ENCODE measurements at regions not wholly inside any gene's neighbourhood (a gene's known extent, or its start where the extent isn't known, plus 50 kb on each side); places are given as distances from the start of the nearest gene placed in this dataset.

- Histone ChIP-seq H3K27me3 (ENCODE audit: control insufficient read depth in 3 of 3, insufficient read depth in 3 of 3, low read length in 2 of 3) (no peaks in the 10 kb centered on the region), H3K4me1 (ENCODE audit: control insufficient read depth in 5 of 5, insufficient read depth in 5 of 5, low read length in 5 of 5) (no peaks in the 10 kb centered on the region), H3K27ac (ENCODE audit: low read depth in 1 of 2, low read length in 1 of 2) (no peak overlapping the region), H3K36me3 (ENCODE audit: control insufficient read depth in 4 of 4, insufficient read depth in 4 of 4, low read length in 4 of 4) (no peaks in the 10 kb centered on the region), H3K4me3 (no peak overlapping the region), H3K9me3 (ENCODE audit: control insufficient read depth in 4 of 4, insufficient read depth in 3 of 4, low read length in 3 of 4) (peaks cover 0 to 13% (median 2%) of the 10 kb centered on the region in 4 donors), H3K9ac (ENCODE audit: insufficient read depth in 1 of 2, low read length in 2 of 2) (no peak overlapping the region)
- WGBS, 2 donors, result 69 to 92% methylated on average over 1 of the region's 1 CpG
- no peak for DNase-seq
- no peak for ATAC-seq (ENCODE audit: insufficient read depth, low FRiP score)
- TF ChIP-seq CTCF (IDR thresholded peaks at IDR 0.05; ENCODE audit: control extremely low read depth, extremely low read depth), result no peak
Measured at GRCh38 chr1:221945669-221946068, 203.8 kb upstream of the DUSP10 start.

- H3K27me3 ChIP-seq (ENCODE audit: control insufficient read depth in 3 of 3, insufficient read depth in 3 of 3, low read length in 2 of 3), result no peaks in the 10 kb centered on the region
- no peak overlapping the region for H3K4me3 ChIP-seq
- H3K9ac ChIP-seq (ENCODE audit: insufficient read depth in 1 of 2, low read length in 2 of 2), result no peak overlapping the region
- ATAC-seq (ENCODE audit: insufficient read depth, low FRiP score) (no peak), DNase-seq (no peak)
- H3K36me3 ChIP-seq (ENCODE audit: control insufficient read depth in 4 of 4, insufficient read depth in 4 of 4, low read length in 4 of 4), result no peaks in the 10 kb centered on the region
- no peaks in the 10 kb centered on the region for H3K4me1 ChIP-seq (ENCODE audit: control insufficient read depth in 5 of 5, insufficient read depth in 5 of 5, low read length in 5 of 5)
- H3K9me3 ChIP-seq (ENCODE audit: control insufficient read depth in 4 of 4, insufficient read depth in 3 of 4, low read length in 3 of 4), result peaks cover 0 to 13% (median 2%) of the 10 kb centered on the region in 4 donors
- TF ChIP-seq CTCF (IDR thresholded peaks at IDR 0.05; ENCODE audit: control extremely low read depth, extremely low read depth), result no peak
- H3K27ac ChIP-seq (ENCODE audit: low read depth in 1 of 2, low read length in 1 of 2), result no peak overlapping the region
- 84 to 88% methylated on average over 3 of the region's 3 CpGs for WGBS, 2 donors
Measured at GRCh38 chr1:221944247-221944870, 202.5 kb upstream of the DUSP10 start.

GRCh38 chr1:221940631-221941030 is 198.7 kb upstream of the DUSP10 start:
- no peaks in the 10 kb centered on the region for H3K36me3 ChIP-seq (ENCODE audit: control insufficient read depth in 4 of 4, insufficient read depth in 4 of 4, low read length in 4 of 4)
- ATAC-seq (ENCODE audit: insufficient read depth, low FRiP score), result no peak
- H3K4me3 ChIP-seq, result no peak overlapping the region
- peaks cover 0 to 5% (median 1%) of the 10 kb centered on the region in 4 donors for H3K9me3 ChIP-seq (ENCODE audit: control insufficient read depth in 4 of 4, insufficient read depth in 3 of 4, low read length in 3 of 4)
- H3K9ac ChIP-seq (ENCODE audit: insufficient read depth in 1 of 2, low read length in 2 of 2), result no peak overlapping the region
- H3K27ac ChIP-seq (ENCODE audit: low read depth in 1 of 2, low read length in 1 of 2), result no peak overlapping the region
- no peak for TF ChIP-seq CTCF (IDR thresholded peaks at IDR 0.05; ENCODE audit: control extremely low read depth, extremely low read depth)
- no peaks in the 10 kb centered on the region for H3K27me3 ChIP-seq (ENCODE audit: control insufficient read depth in 3 of 3, insufficient read depth in 3 of 3, low read length in 2 of 3)
- H3K4me1 ChIP-seq (ENCODE audit: control insufficient read depth in 5 of 5, insufficient read depth in 5 of 5, low read length in 5 of 5), result no peaks in the 10 kb centered on the region
- no peak for DNase-seq
- WGBS, 2 donors, result 76 to 86% methylated on average over 1 of the region's 1 CpG

GRCh38 chr1:221939607-221940006 is 197.7 kb upstream of the DUSP10 start:
- Histone ChIP-seq H3K4me3 (no peak overlapping the region), H3K27me3 (ENCODE audit: control insufficient read depth in 3 of 3, insufficient read depth in 3 of 3, low read length in 2 of 3) (no peaks in the 10 kb centered on the region), H3K27ac (ENCODE audit: low read depth in 1 of 2, low read length in 1 of 2) (no peak overlapping the region), H3K9ac (ENCODE audit: insufficient read depth in 1 of 2, low read length in 2 of 2) (no peak overlapping the region), H3K36me3 (ENCODE audit: control insufficient read depth in 4 of 4, insufficient read depth in 4 of 4, low read length in 4 of 4) (no peaks in the 10 kb centered on the region), H3K9me3 (ENCODE audit: control insufficient read depth in 4 of 4, insufficient read depth in 3 of 4, low read length in 3 of 4) (peaks cover 0 to 1% (median 0%) of the 10 kb centered on the region in 4 donors), H3K4me1 (ENCODE audit: control insufficient read depth in 5 of 5, insufficient read depth in 5 of 5, low read length in 5 of 5) (no peaks in the 10 kb centered on the region)
- DNase-seq (no peak), ATAC-seq (ENCODE audit: insufficient read depth, low FRiP score) (no peak)
- WGBS, 2 donors, result 60 to 67% methylated on average over 2 of the region's 2 CpGs
- TF ChIP-seq CTCF (IDR thresholded peaks at IDR 0.05; ENCODE audit: control extremely low read depth, extremely low read depth), result no peak

Data from lung (tissue), 11 donors.